HG03135 (cell line): ENCODE measurements at regions not wholly inside any gene's neighbourhood (a gene's known extent, or its start where the extent isn't known, plus 50 kb on each side); places are given as distances from the start of the nearest gene placed in this dataset.
"Not testable (repeated sequence)": the region's sequence is repeated elsewhere in the genome, so short reads cannot be mapped to it uniquely, and the experiment has no call there.

Experiments used
- ATAC-seq: cut with Tn5 transposase; IDR thresholded peaks from one replicate; pipeline ENCODE4 v1.9.1; 2021; ENCODE audit warnings: mild to moderate bottlenecking, moderate library complexity; ENCODE audit not compliant: unreplicated experiment

GRCh38 chr7:130789436-130789835 lies 55.4 kb upstream of the KLF14 start:
- ATAC-seq = no peak

DNA sequence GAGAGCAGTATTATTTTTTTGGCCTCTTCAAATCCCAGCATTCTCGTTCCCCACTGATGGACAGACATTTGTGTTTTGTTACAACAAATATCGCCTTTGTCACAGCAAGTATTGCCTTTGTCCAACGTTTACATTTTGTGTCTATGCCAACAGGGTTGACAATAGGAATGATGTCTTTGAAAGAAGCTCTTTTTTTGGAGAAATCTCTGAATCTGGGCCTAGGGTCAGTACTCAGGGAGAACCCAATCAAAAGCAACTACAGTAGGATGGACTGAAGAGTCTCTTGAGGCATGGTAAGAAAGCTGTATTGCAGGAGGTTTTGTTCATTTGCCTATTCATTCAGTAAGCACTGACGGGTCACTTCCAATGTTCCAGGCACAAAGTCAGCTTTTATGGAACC lies 57.7 kb upstream of the KLF14 start:
- no peak for ATAC-seq

GRCh38 chr7:130793855-130794618 lies 60.0 kb upstream of the KLF14 start:
- no peak for ATAC-seq

GRCh38 chr7:130794619-130794922 lies 60.6 kb upstream of the KLF14 start:
- no peak for ATAC-seq

GRCh38 chr7:130796425-130796824 lies 62.4 kb upstream of the KLF14 start:
- not testable (repeated sequence) for ATAC-seq

- no peak for ATAC-seq
Observed at GRCh38 chr7:130803127-130803526, 69.1 kb upstream of the KLF14 start.

DNA sequence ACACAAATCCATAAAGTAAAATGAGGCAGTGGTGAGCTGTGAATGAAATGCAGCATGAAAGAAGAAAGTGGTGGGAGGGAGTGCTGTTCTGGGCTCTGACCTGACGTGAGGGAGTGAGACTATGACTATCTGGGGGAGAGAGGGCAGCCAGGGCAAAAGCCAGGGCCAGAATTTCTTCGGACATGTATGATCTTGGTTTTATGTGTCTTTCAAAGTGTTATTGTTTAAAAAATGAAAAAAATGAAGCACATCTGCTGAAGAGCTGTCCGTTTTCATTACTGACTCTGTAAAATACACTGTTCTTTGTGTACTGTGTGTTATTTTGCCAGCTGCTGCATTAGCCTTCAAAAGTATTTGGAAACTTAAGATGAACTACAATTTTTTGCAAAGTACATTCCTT lies 70.2 kb upstream of the KLF14 start:
- no peak for ATAC-seq

GRCh38 chr7:130812819-130813218 lies 78.8 kb upstream of the KLF14 start:
- not testable (repeated sequence) for ATAC-seq

DNA sequence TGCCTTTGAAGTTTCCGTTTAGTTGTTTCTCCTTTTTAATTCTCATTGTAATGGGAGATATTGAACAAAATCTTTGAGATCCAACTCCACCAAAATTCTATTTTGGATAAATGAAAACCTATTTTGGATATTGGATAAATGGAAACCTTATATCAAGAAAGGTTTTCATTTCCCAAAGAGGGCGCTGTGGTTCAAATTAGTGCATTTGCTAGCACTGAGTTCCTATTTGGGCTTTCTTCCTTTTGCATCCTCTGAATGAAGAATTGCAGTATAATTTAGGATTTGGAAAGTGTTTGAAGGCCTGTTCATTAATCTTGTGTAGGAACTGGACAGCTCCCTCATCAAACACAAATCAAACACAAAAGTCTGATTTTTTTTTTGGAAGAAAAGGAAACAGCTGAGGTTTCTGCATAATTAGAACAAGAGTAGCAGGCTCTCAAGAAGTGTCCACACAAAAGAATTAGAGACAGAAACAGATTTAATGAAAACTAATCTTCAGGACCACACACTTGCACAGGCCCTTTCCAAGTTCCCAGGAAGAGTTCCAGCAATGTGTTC lies 80.8 kb upstream of the KLF14 start:
- ATAC-seq = no peak

DNA sequence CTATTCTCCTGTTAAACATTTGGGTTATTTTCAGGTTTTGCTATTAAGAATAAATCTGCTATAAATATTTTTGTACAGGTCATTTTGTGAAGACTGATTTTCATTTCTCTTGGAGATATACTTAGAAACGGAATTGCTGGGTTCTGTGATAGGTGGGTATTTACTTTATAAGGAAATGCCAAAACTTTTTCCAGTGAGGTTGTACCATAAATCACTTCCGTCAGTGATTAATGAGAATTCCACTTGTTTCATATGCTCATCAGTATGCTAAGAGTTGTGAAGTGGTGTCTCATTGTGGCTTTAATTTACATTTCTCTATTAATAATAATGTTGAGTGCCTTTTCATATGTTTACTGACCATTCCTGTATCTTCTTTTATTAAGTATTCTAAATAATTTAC lies 84.0 kb upstream of the KLF14 start:
- no peak for ATAC-seq

GRCh38 chr7:130821864-130822263 lies 87.9 kb upstream of the KLF14 start:
- ATAC-seq = no peak

DNA sequence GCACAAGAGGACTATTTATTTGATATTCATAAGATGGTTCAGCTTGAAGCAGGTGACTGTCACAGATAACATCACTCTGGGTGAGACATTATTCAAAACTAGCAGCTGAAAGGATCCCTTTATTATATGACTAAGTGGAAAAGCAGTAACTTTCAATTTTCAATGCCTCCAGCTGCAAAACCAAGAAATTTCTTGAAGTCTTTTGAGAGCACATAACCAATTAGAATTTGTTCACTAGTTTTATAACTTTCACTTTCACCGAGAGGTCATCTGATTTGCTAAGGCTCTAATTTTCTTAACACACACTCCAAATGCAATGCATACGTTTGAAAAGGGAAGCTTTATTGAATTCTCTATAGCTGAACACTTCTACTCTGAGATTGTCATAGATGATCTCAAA lies 88.6 kb upstream of the KLF14 start:
- ATAC-seq = no peak

- no peak for ATAC-seq
Observed at GRCh38 chr7:130823060-130823459, 89.1 kb upstream of the KLF14 start.

- ATAC-seq = no peak
Observed at GRCh38 chr7:130825819-130826218, 91.8 kb upstream of the KLF14 start.

DNA sequence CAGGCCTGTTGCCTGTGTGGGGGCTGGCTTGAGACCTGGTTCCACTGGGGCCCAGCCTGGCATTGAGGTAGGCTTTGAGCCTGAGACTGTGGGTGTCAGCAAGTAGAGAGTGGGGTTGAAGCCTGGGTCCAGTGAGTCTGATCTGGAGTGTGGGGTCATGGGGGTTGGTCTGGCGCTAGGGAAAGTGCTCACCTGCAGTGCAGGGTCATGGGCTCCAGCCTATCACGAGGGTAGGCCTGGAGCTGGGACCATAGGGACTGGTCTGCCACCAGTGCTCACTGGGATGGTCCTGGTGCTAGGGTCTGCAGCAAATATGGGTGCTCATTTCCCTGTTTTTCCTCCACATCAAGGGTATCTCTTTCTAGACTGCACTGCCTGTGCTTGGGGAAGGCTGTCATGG lies 95.4 kb upstream of the KLF14 start:
- ATAC-seq = no peak

GRCh38 chr7:130831322-130831721 lies 97.3 kb upstream of the KLF14 start:
- no peak for ATAC-seq

DNA sequence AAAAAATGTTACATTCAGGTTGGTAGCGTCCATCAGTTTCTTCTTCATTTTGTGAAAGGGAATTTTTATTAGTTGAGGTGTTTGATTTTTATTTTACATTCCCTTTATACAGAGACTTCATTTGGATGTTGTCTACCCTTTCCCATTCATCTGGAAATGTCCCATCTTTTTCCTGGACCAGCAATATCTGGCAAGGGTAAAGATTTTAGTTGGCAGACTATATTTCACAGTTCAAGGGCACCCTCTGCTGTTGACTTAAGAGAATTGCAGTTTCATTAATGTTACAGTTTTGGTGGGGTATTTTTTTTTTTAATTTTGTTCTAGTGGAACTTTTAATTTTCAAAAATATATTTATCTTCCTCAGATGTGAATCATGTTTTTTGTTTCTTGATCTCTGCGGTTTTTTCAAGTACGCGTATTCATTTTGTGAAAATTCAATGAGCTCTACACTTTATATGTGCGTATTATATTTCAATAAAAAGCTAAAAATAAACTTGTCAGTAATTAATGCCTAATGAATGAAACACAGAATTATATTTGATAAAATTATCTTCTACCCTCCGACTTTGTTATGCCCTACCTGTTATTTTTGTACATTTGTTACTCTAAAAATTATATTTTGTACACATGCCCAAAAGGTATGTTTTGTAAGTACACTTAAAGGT lies 97.9 kb upstream of the KLF14 start:
- ATAC-seq = no peak

DNA sequence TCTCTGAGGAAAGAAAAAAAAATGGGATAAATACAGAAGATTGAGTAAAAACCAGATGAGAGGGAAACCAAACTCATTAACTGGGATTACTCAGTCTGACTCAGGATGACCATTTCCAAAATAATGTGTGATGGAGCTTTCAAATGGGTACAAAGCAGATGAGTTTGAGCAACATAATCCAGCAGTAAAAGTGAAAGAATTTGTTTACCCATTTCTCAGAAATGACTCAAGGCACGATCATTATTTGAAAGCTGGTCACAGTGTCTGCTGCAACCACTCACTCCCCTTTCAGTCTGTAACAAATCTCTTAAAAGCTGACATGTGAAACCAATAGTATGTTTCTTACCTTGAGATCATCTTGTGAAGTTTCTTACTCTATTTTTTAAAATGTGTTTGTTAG lies 104.7 kb upstream of the KLF14 start:
- no peak for ATAC-seq

DNA sequence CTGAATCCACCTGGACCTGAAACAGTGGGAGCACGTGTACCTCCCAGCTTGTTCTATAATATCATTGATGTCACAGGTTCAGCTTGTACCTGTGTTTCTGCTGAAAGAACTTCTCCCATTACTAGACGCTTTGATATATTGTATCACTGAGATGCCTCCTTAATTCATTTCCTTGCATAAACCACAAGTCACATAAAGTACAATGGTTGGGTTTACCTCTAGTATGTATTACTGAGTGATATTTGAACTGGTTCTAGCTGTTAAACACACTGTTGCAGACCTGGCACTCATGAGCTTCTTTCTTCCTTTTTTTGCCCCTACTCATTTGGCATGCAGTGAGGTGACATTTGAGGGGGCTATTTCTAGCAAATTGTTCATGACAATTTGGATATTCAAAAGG lies 106.6 kb upstream of the KLF14 start:
- ATAC-seq = no peak

DNA sequence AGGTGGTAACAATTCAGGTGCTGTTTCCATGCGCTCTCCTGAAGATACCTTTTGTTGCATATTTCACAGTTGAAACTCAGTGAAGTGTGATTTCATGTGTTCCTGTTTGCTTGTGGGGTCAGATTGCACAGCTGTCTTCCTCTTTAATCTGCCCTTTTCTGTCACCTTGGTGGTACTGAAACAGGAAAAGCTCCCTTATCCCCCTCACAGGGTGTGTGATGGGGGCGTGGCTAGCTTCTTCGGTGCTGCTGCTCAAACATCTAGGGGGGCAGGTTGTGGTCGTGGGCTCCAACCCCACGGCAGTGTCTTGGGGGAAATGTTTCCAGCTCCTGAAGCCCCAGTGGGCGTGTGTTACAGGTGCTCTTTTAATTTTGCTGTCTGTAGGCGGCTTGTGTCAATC lies 107.4 kb upstream of the KLF14 start:
- no peak for ATAC-seq

DNA sequence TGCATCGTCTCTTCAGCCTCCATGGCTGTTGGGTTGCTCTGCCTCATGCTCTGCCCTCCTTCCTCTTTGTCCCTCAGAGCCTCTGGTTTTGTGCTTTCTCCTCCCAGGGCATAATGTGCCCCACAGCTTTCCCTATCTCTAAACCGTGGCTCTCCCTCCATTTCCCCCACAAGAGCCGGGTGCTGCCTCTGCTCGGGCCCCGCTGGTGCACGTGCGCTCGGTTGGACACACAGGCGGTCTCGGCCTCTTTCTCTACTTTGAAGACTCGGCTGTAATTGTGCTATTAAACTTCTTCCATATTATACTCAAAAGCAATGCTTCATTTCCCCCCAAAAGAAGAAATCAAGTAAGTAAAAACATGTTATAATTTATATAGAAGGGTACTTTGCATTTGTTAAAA lies 109.7 kb upstream of the KLF14 start:
- no peak for ATAC-seq

- ATAC-seq = no peak
Observed at GRCh38 chr7:130844811-130845580, 111.0 kb upstream of the KLF14 start.
